Tibial nerve (tissue), 4 donors: ENCODE measurements at regions not wholly inside any gene's neighbourhood (a gene's known extent, or its start where the extent isn't known, plus 50 kb on each side); places are given as distances from the start of the nearest gene placed in this dataset.

Source experiments
- DNase-seq, 2 donors: peaks; one replicate each; pipeline ENCODE4 v3.0.0-alpha.2; 2019; ENCODE audit warnings: low spot score in 2 of 2
- H3K27ac ChIP-seq, 4 donors: fragments of 200-600 bp; sonication (generic) in 3 of 4; one replicate each; pipeline ENCODE4 v1.5.1; 2017 to 2019; ENCODE audit warnings: mild to moderate bottlenecking in 1 of 4
- H3K27me3 ChIP-seq, 2 donors: fragments of 200-600 bp; sonication (generic) in 1 of 2; one replicate each; pipeline versions ENCODE4 v1.5.1 to v1.6.0; 2017 to 2019
- H3K36me3 ChIP-seq, 3 donors: fragments of 200-600 bp; sonication (generic); one replicate each; pipeline ENCODE4 v1.5.1; 2018 to 2019
- H3K4me1 ChIP-seq, 4 donors: fragments of 200-600 bp; sonication (generic) in 3 of 4; one replicate each; pipeline ENCODE4 v1.5.1; 2017 to 2019
- H3K4me3 ChIP-seq, 4 donors: fragments of 200-600 bp; sonication (generic) in 3 of 4; one replicate each; pipeline ENCODE4 v1.5.1; 2017 to 2019; ENCODE audit warnings: mild to moderate bottlenecking in 1 of 4, moderate library complexity in 1 of 4
- H3K9me3 ChIP-seq, 4 donors: fragments of 200-600 bp; sonication (generic) in 3 of 4; one replicate each; pipeline ENCODE4 v1.5.1; 2017 to 2019
- CTCF ChIP-seq, 5 experiments: fragments of 200-600 bp in 3 of 5; fragments of 450-650 bp in 2 of 5; sonication (generic) in 3 of 5; IDR thresholded peaks; one replicate each; pipeline ENCODE4 v1.5.1; 2016 to 2019; ENCODE audit warnings: antibody characterized with exemption in 5 of 5, mild to moderate bottlenecking in 3 of 5, moderate library complexity in 2 of 5
- EP300 ChIP-seq, 2 donors: sonication (generic); formaldehyde crosslinking; IDR thresholded peaks; one replicate each; pipeline ENCODE4 v1.6.1; 2017; ENCODE audit warnings: antibody characterized with exemption in 2 of 2, mild to moderate bottlenecking in 1 of 2
- POLR2A ChIP-seq, 2 donors: fragments of 450-650 bp; IDR thresholded peaks; one replicate each; pipeline ENCODE4 v1.6.1; 2017; ENCODE audit warnings: antibody characterized with exemption in 2 of 2, mild to moderate bottlenecking in 2 of 2, moderate library complexity in 2 of 2
- WGBS, 2 donors: methylation state at CpG; one replicate each; pipeline ENCODE4 v1.1.5; 2018; 5-methylcytosine and 5-hydroxymethylcytosine counted together

DNA sequence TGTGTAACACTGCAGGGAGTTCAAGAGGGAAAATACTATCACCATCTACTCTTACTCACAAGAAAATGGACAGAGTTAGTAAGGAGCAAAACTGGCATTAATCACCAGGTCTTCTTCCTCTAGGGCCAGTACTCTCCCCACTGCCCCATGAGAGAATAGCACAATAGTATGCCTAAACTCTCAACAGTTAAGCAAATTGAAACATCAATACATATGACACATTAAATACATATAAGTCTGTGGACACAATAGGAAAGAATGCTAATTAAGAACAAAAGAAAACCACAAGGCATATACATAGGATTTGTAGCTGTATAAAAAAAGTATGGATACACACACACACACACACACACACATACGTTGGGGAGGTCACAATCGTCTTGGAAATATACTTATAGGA, 197.9 kb upstream of the BDNF start:
- WGBS, 2 donors: 83 to 85% methylated on average over 2 of the region's 2 CpGs
- Histone ChIP-seq H3K27me3 (no peaks in the 10 kb centered on the region), H3K9me3 (no peaks in the 10 kb centered on the region), H3K4me1 (no peaks in the 10 kb centered on the region), H3K27ac (no peak overlapping the region), H3K36me3 (no peaks in the 10 kb centered on the region), H3K4me3 (no peak overlapping the region)
- DNase-seq: no peak
- TF ChIP-seq EP300 (IDR thresholded peaks at IDR 0.05) (no peak), POLR2A (IDR thresholded peaks at IDR 0.05) (no peak), CTCF (IDR thresholded peaks at IDR 0.05) (no peak)

DNA sequence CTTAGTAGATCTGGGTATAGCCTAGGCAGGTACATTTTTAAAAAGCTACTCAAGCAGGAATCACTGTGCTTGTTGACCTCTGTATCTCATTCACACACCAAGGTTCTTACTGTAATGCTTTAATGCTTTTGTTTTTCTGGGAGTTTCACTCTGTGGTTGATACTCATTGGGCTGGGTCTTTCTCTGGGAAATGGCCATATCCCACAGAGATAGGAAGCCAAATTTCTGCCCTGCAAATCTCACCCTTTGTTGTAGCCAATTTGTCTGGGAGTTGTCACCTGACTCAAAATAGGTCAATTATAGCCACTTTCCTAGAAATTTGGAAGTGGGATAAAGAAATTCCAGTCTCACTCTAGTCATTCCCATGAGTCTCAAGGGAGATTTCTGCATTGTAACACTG, 195.8 kb upstream of the BDNF start:
- Histone ChIP-seq H3K9me3 (no peaks in the 10 kb centered on the region), H3K27ac (no peak overlapping the region), H3K4me3 (no peak overlapping the region), H3K27me3 (no peaks in the 10 kb centered on the region), H3K4me1 (no peaks in the 10 kb centered on the region), H3K36me3 (no peaks in the 10 kb centered on the region)
- no peak for TF ChIP-seq CTCF (IDR thresholded peaks at IDR 0.05)
- TF ChIP-seq EP300 (IDR thresholded peaks at IDR 0.05): no peak
- TF ChIP-seq POLR2A (IDR thresholded peaks at IDR 0.05): no peak
- no peak for DNase-seq

DNA sequence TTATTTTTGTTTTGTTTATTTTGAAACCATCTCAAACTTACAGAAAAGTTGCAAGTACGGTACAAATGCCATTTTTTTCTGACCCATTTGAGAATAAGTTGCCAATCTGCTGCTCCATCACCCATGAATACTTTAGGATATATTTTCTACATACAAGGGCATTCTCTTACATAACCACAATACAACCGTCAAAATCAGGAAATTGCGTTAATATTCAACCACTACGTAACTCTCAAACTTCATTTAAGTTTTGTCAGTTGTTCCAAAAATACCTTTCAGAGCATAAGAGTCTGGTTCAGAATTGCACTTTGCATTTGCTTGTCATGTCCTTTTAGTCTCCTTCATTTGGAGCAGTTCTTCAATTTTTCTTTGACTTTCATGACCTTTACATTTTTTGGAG, 194.3 kb upstream of the BDNF start:
- Histone ChIP-seq H3K27me3 (no peaks in the 10 kb centered on the region), H3K4me3 (no peak overlapping the region), H3K36me3 (no peaks in the 10 kb centered on the region), H3K4me1 (no peaks in the 10 kb centered on the region), H3K27ac (no peak overlapping the region), H3K9me3 (no peaks in the 10 kb centered on the region)
- DNase-seq: no peak
- WGBS, 2 donors: 38 to 47% methylated on average over 4 of the region's 4 CpGs
- no peak for TF ChIP-seq POLR2A (IDR thresholded peaks at IDR 0.05)
- TF ChIP-seq EP300 (IDR thresholded peaks at IDR 0.05): no peak
- no peak for TF ChIP-seq CTCF (IDR thresholded peaks at IDR 0.05)

- TF ChIP-seq POLR2A (IDR thresholded peaks at IDR 0.05): no peak
- TF ChIP-seq EP300 (IDR thresholded peaks at IDR 0.05): no peak
- TF ChIP-seq CTCF (IDR thresholded peaks at IDR 0.05): no peak
- Histone ChIP-seq H3K27me3 (no peaks in the 10 kb centered on the region), H3K9me3 (no peaks in the 10 kb centered on the region), H3K4me3 (no peak overlapping the region), H3K36me3 (no peaks in the 10 kb centered on the region), H3K4me1 (no peaks in the 10 kb centered on the region), H3K27ac (no peak overlapping the region)
- WGBS, 2 donors: 29 to 31% methylated on average over 3 of the region's 3 CpGs
- DNase-seq: no peak
Observed at GRCh38 chr11:27886857-27887256, 186.6 kb upstream of the BDNF start.

- H3K27ac ChIP-seq: no peak overlapping the region
- TF ChIP-seq EP300 (IDR thresholded peaks at IDR 0.05) (no peak), CTCF (IDR thresholded peaks at IDR 0.05) (no peak), POLR2A (IDR thresholded peaks at IDR 0.05) (no peak)
- H3K4me3 ChIP-seq: no peak overlapping the region
- no peaks in the 10 kb centered on the region for H3K27me3 ChIP-seq
- no peaks in the 10 kb centered on the region for H3K36me3 ChIP-seq
- no peak for DNase-seq
- H3K4me1 ChIP-seq: no peaks in the 10 kb centered on the region
- WGBS, 2 donors: 62 to 65% methylated on average over 4 of the region's 4 CpGs
- no peaks in the 10 kb centered on the region for H3K9me3 ChIP-seq
Observed at GRCh38 chr11:27882066-27882697, 181.9 kb upstream of the BDNF start.
